ELF-1 (cell line): ENCODE measurements at regions not wholly inside any gene's neighbourhood (a gene's known extent, or its start where the extent isn't known, plus 50 kb on each side); places are given as distances from the start of the nearest gene placed in this dataset.
A peak's percentile ranks its signal among the peaks of the same experiment; 100 is the strongest.
"Not testable (repeated sequence)": the region's sequence is repeated elsewhere in the genome, so short reads cannot be mapped to it uniquely, and the experiment has no call there.

ENCODE experiments used
- DNase-seq: peaks from one replicate; pipeline ENCODE4 v3.0.0-alpha.2; 2016; ENCODE audit warnings: low read depth, low spot score

DNA sequence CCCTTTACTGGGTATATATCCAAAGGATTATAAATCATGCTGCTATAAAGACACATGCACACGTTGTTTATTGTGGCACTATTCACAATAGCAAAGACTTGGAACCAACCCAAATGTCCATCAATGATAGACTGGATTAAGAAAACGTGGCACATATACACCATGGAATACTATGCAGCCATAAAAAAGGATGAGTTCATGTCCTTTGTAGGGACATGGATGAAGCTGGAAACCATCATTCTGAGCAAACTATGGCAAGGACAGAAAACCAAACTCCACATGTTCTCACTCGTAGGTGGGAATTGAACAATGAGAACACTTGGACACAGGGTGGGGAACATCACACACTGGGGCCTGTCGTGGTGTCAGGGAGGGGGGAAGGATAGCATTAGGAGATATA is 59.2 kb downstream of the CXorf49B start:
- not testable (repeated sequence) for DNase-seq

GRCh38 chrX:71823391-71824057 is 60.4 kb downstream of the CXorf49B start:
- DNase-seq = no peak

DNA sequence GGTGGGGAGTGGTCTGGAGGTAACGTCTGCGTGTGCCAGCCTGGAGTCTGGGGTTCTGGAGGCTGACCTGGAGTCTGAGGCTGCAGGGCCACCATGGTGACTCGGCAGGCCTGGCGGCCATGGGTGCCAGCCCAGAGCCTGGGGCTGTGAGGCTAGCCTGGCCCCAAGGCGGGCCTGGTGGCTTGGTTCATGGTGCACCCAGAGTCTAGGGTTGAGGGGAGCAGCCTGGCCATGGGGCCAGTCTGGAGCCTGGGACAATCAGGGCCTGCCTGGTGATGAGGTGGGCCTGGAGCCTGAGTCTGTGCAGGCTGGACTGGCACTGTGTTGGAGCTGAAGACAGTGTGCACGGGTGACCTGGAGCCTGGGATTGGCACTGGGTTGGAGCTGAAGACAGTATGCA is 64.9 kb downstream of the CXorf49B start:
- DNase-seq = no peak

DNA sequence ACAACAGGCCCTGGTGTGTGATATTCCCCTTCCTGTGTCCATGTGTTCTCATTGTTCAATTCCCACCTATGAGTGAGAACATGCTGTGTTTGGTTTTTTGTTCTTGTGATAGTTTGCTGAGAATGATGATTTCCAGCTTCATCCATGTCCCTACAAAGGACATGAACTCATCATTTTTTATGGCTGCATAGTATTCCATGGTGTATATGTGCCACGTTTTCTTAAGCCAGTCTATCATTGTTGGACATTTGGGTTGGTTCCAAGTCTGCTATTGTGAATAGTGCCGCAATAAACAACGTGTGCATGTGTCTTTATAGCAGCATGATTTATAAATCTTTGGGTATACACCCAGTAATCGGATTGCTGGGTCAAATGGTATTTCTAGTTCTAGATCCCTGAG is 72.6 kb upstream of the NHSL2 start:
- DNase-seq = not testable (repeated sequence)

- DNase-seq = peak; percentile 22
These were observed 64.2 kb upstream of the NHSL2 start for GRCh38 chrX:71846429-71846828.

- no peak for DNase-seq
These were observed 58.5 kb upstream of the NHSL2 start for GRCh38 chrX:71852182-71852581.

GRCh38 chrX:71859637-71860036 is 51.0 kb upstream of the NHSL2 start:
- DNase-seq = peak; percentile 69
